ENCODE measurements at regions not wholly inside any gene's neighbourhood (a gene's known extent, or its start where the extent isn't known, plus 50 kb on each side); places are given as distances from the start of the nearest gene placed in this dataset.

DNA sequence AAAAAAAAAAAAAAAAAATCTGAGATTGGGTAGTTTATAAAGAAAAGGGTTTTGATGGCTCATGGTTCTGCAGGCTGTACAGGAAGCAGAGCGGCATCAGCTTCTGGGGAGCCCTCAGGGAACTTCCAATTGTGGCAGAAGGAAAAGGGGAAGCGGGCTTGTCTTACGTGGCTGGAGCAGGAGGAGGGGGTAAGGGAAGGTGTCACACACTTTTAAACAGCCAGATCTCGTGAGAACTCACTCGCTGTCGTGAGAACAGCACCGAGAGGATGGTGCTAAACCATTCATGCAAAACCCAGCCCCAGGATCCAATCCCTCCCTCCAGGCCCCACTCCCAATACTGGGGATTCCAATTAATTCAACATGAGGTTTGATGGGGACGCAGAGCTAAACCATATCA is 806.2 kb downstream of the TBC1D22A start:
- TF ChIP-seq CTCF (IDR thresholded peaks at IDR 0.05) (no peak), POLR2A (IDR thresholded peaks at IDR 0.05) (no peak)

Data from tibial nerve (tissue), 3 donors.